PC-3 (cell line): ENCODE measurements at regions not wholly inside any gene's neighbourhood (a gene's known extent, or its start where the extent isn't known, plus 50 kb on each side); places are given as distances from the start of the nearest gene placed in this dataset.

ENCODE experiments used
- EZH2 ChIP-seq: fragments of 300-600 bp; sonication (generic); IDR thresholded peaks from one replicate; pipeline ENCODE4 v1.6.1; 2017; ENCODE audit warnings: antibody characterized with exemption, mild to moderate bottlenecking, low read length; ENCODE audit not compliant: unreplicated experiment
- EZH2phosphoT487 ChIP-seq: fragments of 300-600 bp; sonication (generic); IDR thresholded peaks from 2 replicates; pipeline ENCODE4 v1.6.1; 2018; ENCODE audit warnings: mild to moderate bottlenecking, antibody characterized with exemption, low read length, borderline replicate concordance
- TF ChIP-seq, protein P1 (sequence below): fragments of 300-600 bp; sonication (generic); conservative IDR thresholded peaks from 2 replicates; pipeline ENCODE4 v1.5.1; 2017; ENCODE audit warnings: antibody characterized with exemption, low read depth, mild to moderate bottlenecking, low read length

DNA sequence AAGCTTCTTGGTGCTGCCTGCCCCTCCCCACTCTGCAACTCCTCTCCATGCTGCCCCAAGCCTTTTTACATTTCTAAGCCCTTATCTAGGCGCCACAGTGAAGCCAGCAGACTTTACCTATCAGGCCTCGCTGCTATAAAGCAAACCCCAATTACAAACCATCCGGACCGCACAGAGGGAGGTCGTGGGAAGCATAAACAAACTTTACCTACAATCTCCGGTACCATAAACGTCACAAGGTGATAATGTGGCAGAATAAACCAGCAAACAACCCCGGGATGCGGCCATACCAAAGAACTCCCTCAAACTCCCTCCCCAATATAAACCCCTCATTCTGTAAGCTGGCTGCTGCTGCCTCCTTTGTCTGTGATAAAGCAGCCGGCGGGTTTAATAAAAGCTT is 54.0 kb upstream of the ZCCHC13 start:
- TF ChIP-seq, protein P1, sequence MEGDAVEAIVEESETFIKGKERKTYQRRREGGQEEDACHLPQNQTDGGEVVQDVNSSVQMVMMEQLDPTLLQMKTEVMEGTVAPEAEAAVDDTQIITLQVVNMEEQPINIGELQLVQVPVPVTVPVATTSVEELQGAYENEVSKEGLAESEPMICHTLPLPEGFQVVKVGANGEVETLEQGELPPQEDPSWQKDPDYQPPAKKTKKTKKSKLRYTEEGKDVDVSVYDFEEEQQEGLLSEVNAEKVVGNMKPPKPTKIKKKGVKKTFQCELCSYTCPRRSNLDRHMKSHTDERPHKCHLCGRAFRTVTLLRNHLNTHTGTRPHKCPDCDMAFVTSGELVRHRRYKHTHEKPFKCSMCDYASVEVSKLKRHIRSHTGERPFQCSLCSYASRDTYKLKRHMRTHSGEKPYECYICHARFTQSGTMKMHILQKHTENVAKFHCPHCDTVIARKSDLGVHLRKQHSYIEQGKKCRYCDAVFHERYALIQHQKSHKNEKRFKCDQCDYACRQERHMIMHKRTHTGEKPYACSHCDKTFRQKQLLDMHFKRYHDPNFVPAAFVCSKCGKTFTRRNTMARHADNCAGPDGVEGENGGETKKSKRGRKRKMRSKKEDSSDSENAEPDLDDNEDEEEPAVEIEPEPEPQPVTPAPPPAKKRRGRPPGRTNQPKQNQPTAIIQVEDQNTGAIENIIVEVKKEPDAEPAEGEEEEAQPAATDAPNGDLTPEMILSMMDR: no peak
- TF ChIP-seq EZH2phosphoT487 (no peak), EZH2 (no peak)
